ENCODE measurements at regions not wholly inside any gene's neighbourhood (a gene's known extent, or its start where the extent isn't known, plus 50 kb on each side); places are given as distances from the start of the nearest gene placed in this dataset.

GRCh38 chr3:10744098-10744465 is 71.9 kb upstream of the SLC6A11 start:
- Histone ChIP-seq H3K27ac (no peak overlapping the region), H3K4me3 (no peak overlapping the region), H3K4me1 (replicated peaks in 1 of 2) (no peaks in the 10 kb centered on the region)
- ATAC-seq (replicated peaks in 6 of 8): peak; percentile 27 to 70 (median 62)
- whole genome bisulfite sequencing, 10 experiments: 0 to 47% (median 33%) methylated on average over 1 to 7 of the region's 7 CpGs; no CpG with 5 or more reads in 5 of the 10 experiments
- in situ Hi-C loops (cut with MboI; ENCODE audit: low pct_unique_long_range_greater_than_20kb in 2 of 9, low sequenced_read_pairs in 9 of 9, unreplicated experiment in 9 of 9): loop anchor here in 6 of 9 experiments (25.0 kb wide), 3 partner anchors 332 to 407 kb away; no protein-coding TSS in a partner anchor

GRCh38 chr3:10745392-10745791 is 70.6 kb upstream of the SLC6A11 start:
- Histone ChIP-seq H3K27ac (no peak overlapping the region), H3K4me3 (no peak overlapping the region), H3K4me1 (replicated peaks in 1 of 2) (no peaks in the 10 kb centered on the region)
- no peak for ATAC-seq (replicated peaks in 6 of 8)
- in situ Hi-C loops (cut with MboI; ENCODE audit: low pct_unique_long_range_greater_than_20kb in 2 of 9, low sequenced_read_pairs in 9 of 9, unreplicated experiment in 9 of 9): loop anchor here in 6 of 9 experiments (25.0 kb wide), 3 partner anchors 333 to 408 kb away; no protein-coding TSS in a partner anchor

GRCh38 chr3:10746001-10746400 is 70.0 kb upstream of the SLC6A11 start:
- 0 to 62% (median 35%) methylated on average over 1 to 4 of the region's 4 CpGs for WGBS, 10 experiments
- Histone ChIP-seq H3K4me3 (no peak overlapping the region), H3K4me1 (replicated peaks in 1 of 2) (no peaks in the 10 kb centered on the region), H3K27ac (no peak overlapping the region)
- in situ Hi-C loops (cut with MboI; ENCODE audit: low pct_unique_long_range_greater_than_20kb in 2 of 9, low sequenced_read_pairs in 9 of 9, unreplicated experiment in 9 of 9): loop anchor here in 6 of 9 experiments (25.0 kb wide), 3 partner anchors 334 to 409 kb away; no protein-coding TSS in a partner anchor
- ATAC-seq (replicated peaks in 6 of 8): no peak

- no peak overlapping the region for H3K27ac ChIP-seq
- no peak for ATAC-seq (replicated peaks in 6 of 8)
- 0 to 100% (median 59%) methylated on average over 1 to 2 of the region's 2 CpGs; no CpG with 5 or more reads in 2 of the 10 experiments for WGBS, 10 experiments
- H3K4me3 ChIP-seq: no peak overlapping the region
- no peaks in the 10 kb centered on the region for H3K4me1 ChIP-seq (replicated peaks in 1 of 2)
- in situ Hi-C loops (cut with MboI; ENCODE audit: low pct_unique_long_range_greater_than_20kb in 2 of 9, low sequenced_read_pairs in 9 of 9, unreplicated experiment in 9 of 9): loop anchor here in 6 of 9 experiments (25.0 kb wide), 3 partner anchors 334 to 409 kb away; no protein-coding TSS in a partner anchor
These were observed 69.3 kb upstream of the SLC6A11 start for GRCh38 chr3:10746684-10747083.

GRCh38 chr3:10747341-10747740 is 68.7 kb upstream of the SLC6A11 start:
- 22 to 77% (median 63%) methylated on average over 1 to 6 of the region's 6 CpGs for WGBS, 10 experiments
- Histone ChIP-seq H3K4me1 (replicated peaks in 1 of 2) (no peaks in the 10 kb centered on the region), H3K27ac (no peak overlapping the region), H3K4me3 (no peak overlapping the region)
- in situ Hi-C loops (cut with MboI; ENCODE audit: low pct_unique_long_range_greater_than_20kb in 2 of 9, low sequenced_read_pairs in 9 of 9, unreplicated experiment in 9 of 9): loop anchor here in 6 of 9 experiments (25.0 kb wide), 3 partner anchors 335 to 410 kb away; no protein-coding TSS in a partner anchor
- no peak for ATAC-seq (replicated peaks in 6 of 8)

DNA sequence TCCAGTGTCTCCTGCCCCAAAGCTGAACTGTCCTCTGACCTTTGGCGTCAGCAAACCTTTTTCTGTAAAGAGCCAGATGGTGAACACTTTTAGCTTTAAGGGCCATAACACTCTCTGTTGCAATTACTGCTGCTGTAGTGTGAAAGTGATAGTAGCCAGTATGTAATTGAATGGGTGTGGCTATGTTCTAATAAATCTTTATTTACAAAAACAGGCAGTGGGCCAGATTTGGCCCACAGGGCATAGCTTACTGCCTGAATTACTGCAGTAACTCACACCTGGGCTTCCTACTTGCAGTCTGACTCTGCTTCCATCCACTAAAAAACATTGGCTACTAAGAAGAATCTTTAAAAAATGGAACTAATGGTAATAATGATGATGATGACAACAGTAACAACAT is 68.0 kb upstream of the SLC6A11 start:
- in situ Hi-C loops (cut with MboI; ENCODE audit: low pct_unique_long_range_greater_than_20kb in 2 of 9, low sequenced_read_pairs in 9 of 9, unreplicated experiment in 9 of 9): loop anchor here in 6 of 9 experiments (25.0 kb wide), 3 partner anchors 336 to 411 kb away; no protein-coding TSS in a partner anchor
- H3K27ac ChIP-seq: no peak overlapping the region
- WGBS, 10 experiments: 0 to 58% (median 25%) methylated on average over 1 of the region's 1 CpG; no CpG with 5 or more reads in 6 of the 10 experiments
- H3K4me3 ChIP-seq: no peak overlapping the region
- ATAC-seq (replicated peaks in 6 of 8): no peak
- no peaks in the 10 kb centered on the region for H3K4me1 ChIP-seq (replicated peaks in 1 of 2)

- 0 to 26% (median 13%) methylated on average over 2 to 5 of the region's 6 CpGs; no CpG with 5 or more reads in 3 of the 10 experiments for WGBS, 10 experiments
- H3K4me1 ChIP-seq (replicated peaks in 1 of 2): no peaks in the 10 kb centered on the region
- H3K4me3 ChIP-seq: no peak overlapping the region
- in situ Hi-C loops (cut with MboI; ENCODE audit: low pct_unique_long_range_greater_than_20kb in 2 of 9, low sequenced_read_pairs in 9 of 9, unreplicated experiment in 9 of 9): loop anchor here in 6 of 9 experiments (10.0 to 25.0 kb wide), 4 partner anchors 183 to 583 kb away; no protein-coding TSS in a partner anchor
- H3K27ac ChIP-seq: no peak overlapping the region
- ATAC-seq (replicated peaks in 6 of 8): peak in 4 of 8 experiments; percentile 47 to 75 (median 59)
These were observed 62.1 kb upstream of the SLC6A11 start for GRCh38 chr3:10753964-10754363.

GRCh38 chr3:10756546-10756945 is 59.5 kb upstream of the SLC6A11 start:
- in situ Hi-C loops (cut with MboI; ENCODE audit: low pct_unique_long_range_greater_than_20kb in 2 of 9, low sequenced_read_pairs in 9 of 9, unreplicated experiment in 9 of 9): loop anchor here in 6 of 9 experiments (10.0 to 25.0 kb wide), 4 partner anchors 181 to 581 kb away; no protein-coding TSS in a partner anchor
- WGBS, 10 experiments: 0 to 69% (median 20%) methylated on average over 1 to 2 of the region's 2 CpGs; no CpG with 5 or more reads in 7 of the 10 experiments
- H3K4me1 ChIP-seq (replicated peaks in 1 of 2): no peaks in the 10 kb centered on the region
- H3K27ac ChIP-seq: no peak overlapping the region
- no peak overlapping the region for H3K4me3 ChIP-seq
- ATAC-seq (replicated peaks in 6 of 8): no peak

DNA sequence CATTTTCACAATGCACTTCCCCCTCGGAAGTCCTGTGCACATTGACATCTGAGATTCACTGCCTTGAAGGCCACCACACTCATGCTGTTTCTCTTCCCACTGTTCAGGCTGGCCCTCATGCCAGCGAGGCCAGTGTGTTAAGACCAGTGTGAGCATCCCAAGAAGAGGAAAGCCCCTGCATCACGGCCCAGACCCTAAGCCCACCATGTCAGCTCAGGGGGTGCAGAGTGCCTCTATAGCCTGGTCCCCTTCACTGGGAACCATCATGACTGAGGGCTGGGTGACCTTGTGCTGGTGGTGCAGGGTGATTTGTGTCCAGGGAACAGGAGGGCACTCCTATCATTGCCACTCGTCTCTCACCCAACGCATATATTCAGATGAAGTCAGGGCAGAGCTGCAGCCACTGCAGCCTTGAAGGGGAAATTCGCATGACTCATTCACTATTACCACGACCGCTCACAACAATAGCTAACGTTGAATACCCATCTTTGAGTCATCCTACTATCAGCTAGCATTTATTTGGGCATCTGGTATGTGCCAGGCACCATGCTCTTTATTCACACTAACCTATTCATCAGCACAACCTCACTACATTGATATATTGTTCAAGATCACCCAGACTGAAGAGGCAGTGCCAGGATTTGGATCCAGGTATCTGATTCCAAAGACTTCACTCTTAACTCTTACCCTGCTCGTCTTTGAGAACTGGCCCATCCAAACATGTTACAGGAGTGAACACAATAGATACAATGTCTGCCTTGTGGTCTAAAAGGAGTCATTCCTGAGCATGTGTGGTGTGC is 58.8 kb upstream of the SLC6A11 start:
- Histone ChIP-seq H3K4me3 (no peak overlapping the region), H3K4me1 (replicated peaks in 1 of 2) (no peaks in the 10 kb centered on the region), H3K27ac (no peak overlapping the region)
- peak in 4 of 8 experiments; percentile 41 to 58 (median 57) for ATAC-seq (replicated peaks in 6 of 8)
- 0 to 27% (median 20%) methylated on average over 1 to 4 of the region's 10 CpGs; no CpG with 5 or more reads in 3 of the 10 experiments for WGBS, 10 experiments
- in situ Hi-C loops (cut with MboI; ENCODE audit: low pct_unique_long_range_greater_than_20kb in 2 of 9, low sequenced_read_pairs in 9 of 9, unreplicated experiment in 9 of 9): loop anchor here in 6 of 9 experiments (10.0 to 25.0 kb wide), 4 partner anchors 180 to 580 kb away; no protein-coding TSS in a partner anchor

DNA sequence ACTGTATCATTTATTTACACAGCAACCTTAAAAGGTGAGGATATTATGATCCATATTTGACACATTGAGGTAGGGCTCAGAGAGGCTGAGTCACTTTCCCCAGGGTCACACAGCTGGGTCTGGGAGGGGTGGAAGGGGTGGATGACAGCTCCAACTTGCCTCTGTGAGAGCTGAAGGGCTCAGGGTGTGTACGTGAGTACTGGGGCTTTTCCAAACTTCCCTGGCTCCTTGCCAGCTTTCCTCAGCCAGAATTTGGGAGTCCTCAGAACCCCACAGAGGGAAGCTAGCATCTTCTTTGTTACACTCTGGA is 58.3 kb upstream of the SLC6A11 start:
- H3K4me1 ChIP-seq (replicated peaks in 1 of 2): no peaks in the 10 kb centered on the region
- 100% methylated on average over 1 of the region's 1 CpG; no CpG with 5 or more reads in 9 of the 10 experiments for WGBS, 10 experiments
- H3K27ac ChIP-seq: no peak overlapping the region
- in situ Hi-C loops (cut with MboI; ENCODE audit: low pct_unique_long_range_greater_than_20kb in 2 of 9, low sequenced_read_pairs in 9 of 9, unreplicated experiment in 9 of 9): loop anchor here in 6 of 9 experiments (10.0 to 25.0 kb wide), 4 partner anchors 180 to 580 kb away; no protein-coding TSS in a partner anchor
- H3K4me3 ChIP-seq: no peak overlapping the region
- ATAC-seq (replicated peaks in 6 of 8): no peak

DNA sequence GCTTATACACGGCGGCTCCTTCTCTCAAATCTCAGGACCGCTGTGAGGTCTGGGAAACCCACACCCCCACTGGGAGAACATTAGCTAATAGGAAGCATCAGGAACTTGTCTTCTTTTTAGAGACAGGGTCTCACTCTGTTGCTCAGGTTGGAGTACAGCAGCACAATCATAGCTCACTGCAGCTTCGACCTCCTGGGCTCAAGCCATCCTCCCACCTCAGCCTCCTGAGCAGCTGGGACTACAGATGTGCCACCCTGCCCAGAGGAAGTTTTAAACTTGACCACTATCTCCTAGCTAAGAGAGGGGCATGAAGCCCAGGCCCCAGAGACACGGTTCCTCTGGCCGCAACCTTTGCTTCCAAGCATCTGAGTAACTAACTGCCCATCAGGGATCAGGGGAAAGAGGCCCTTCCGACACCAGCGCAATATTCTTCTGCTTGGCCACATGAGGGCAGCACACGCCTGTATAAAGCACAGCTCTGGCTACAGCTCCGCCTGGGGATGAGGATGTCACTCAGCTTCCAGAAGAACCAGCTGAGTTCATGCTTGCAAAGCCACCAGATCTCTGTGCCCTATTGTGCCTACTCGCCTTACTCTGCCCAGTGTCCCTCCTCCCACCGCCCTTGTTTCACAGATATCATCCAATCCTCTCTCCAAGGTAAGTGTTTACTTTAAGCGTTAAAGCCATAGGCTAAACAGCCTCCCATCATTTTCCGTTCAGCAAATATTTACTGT is 57.6 kb upstream of the SLC6A11 start:
- no peak overlapping the region for H3K27ac ChIP-seq

GRCh38 chr3:10759495-10759894 is 56.5 kb upstream of the SLC6A11 start:
- H3K4me3 ChIP-seq: no peak overlapping the region
- H3K27ac ChIP-seq: no peak overlapping the region
- in situ Hi-C loops (cut with MboI; ENCODE audit: low pct_unique_long_range_greater_than_20kb in 2 of 9, low sequenced_read_pairs in 9 of 9, unreplicated experiment in 9 of 9): loop anchor here in 6 of 9 experiments (10.0 to 25.0 kb wide), 4 partner anchors 178 to 578 kb away; no protein-coding TSS in a partner anchor
- 0 to 80% (median 56%) methylated on average over 1 of the region's 1 CpG; no CpG with 5 or more reads in 5 of the 10 experiments for WGBS, 10 experiments
- H3K4me1 ChIP-seq (replicated peaks in 1 of 2): peaks cover 0 to 9% of the 10 kb centered on the region in 2 donors
- ATAC-seq (replicated peaks in 6 of 8): no peak

More for the DNA sequence above, 57.6 kb upstream of the SLC6A11 start:
- ATAC-seq (replicated peaks in 6 of 8): peak; percentile 90 to 99 (median 94)
- 0 to 40% (median 20%) methylated on average over 1 to 11 of the region's 14 CpGs; no CpG with 5 or more reads in 3 of the 10 experiments for WGBS, 10 experiments
- in situ Hi-C loops (cut with MboI; ENCODE audit: low pct_unique_long_range_greater_than_20kb in 2 of 9, low sequenced_read_pairs in 9 of 9, unreplicated experiment in 9 of 9): loop anchor here in 6 of 9 experiments (10.0 to 25.0 kb wide), 4 partner anchors 179 to 579 kb away; no protein-coding TSS in a partner anchor
- no peak overlapping the region for H3K4me3 ChIP-seq
- no peaks in the 10 kb centered on the region for H3K4me1 ChIP-seq (replicated peaks in 1 of 2)

All from motor neuron (in vitro differentiated cells).